ENCODE measurements at regions not wholly inside any gene's neighbourhood (a gene's known extent, or its start where the extent isn't known, plus 50 kb on each side); places are given as distances from the start of the nearest gene placed in this dataset.

DNA sequence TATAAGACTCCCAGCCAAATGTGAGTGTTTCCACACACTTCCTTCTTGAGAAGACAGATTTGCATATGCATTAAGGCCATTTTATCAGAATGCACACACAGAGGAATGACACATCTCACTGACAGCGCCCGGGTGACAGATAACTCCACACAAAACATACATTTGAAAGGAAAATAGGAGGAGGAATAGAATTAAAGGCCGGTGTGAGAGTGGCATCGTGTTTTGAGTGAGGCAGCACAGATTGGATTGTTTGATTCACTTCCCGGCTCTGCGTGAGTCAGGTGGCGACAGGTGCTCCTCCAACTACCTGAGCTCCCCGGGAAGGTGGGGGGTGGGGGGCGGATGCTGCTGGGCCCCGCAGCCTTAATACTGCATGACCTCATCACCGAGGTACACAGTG lies 429.0 kb downstream of the TSHZ3 start:
- no peak overlapping the region for H2BK15ac ChIP-seq (ENCODE audit: low read length)
- POLR2A ChIA-PET (ENCODE audit: partially characterized antibody) = interaction anchor here (1.2 kb wide), 1 partner anchor 8 kb away, joined by 3 read pairs; no protein-coding TSS in a partner anchor
- H3K9ac ChIP-seq (replicated peaks in 1 of 4; ENCODE audit: extremely low read depth in 1 of 4, low read depth in 3 of 4, low read length in 3 of 4) = no peak overlapping the region
- H2BK20ac ChIP-seq (ENCODE audit: low read length) = no peak overlapping the region
- H3K27ac ChIP-seq (ENCODE audit: low read depth, low read length) = no peak overlapping the region
- no peak overlapping the region for H2BK5ac ChIP-seq (ENCODE audit: low read depth, low read length)
- H3K4me1 ChIP-seq (replicated peaks in 1 of 4; ENCODE audit: control insufficient read depth in 3 of 4, insufficient read depth in 4 of 4, low read length in 3 of 4) = peaks cover 0 to 3% (median 0%) of the 10 kb centered on the region in 4 experiments; a peak in 1 of 7 replicates
- no peak overlapping the region for H4K5ac ChIP-seq (ENCODE audit: insufficient read length, low read depth, low read length)
- no peak overlapping the region for H2AK5ac ChIP-seq (ENCODE audit: low read depth, low read length)
- no peak overlapping the region for H4K8ac ChIP-seq (ENCODE audit: extremely low read depth, insufficient read depth, low read length)
- H2BK120ac ChIP-seq (replicated peaks; ENCODE audit: low read depth, low read length) = no peak overlapping the region
- no peak overlapping the region for H2AFZ ChIP-seq (ENCODE audit: low read length)
- FAIRE-seq = no peak
- H3K14ac ChIP-seq (ENCODE audit: insufficient read length) = no peak overlapping the region
- DNase-seq (ENCODE audit: low read depth in 1 of 2, low spot score in 2 of 2) = no peak
- no peak overlapping the region for H3K4me2 ChIP-seq (ENCODE audit: insufficient read depth in 1 of 2, low read depth in 2 of 2, low read length in 2 of 2)
- H3K79me1 ChIP-seq (ENCODE audit: low read depth, low read length) = no peaks in the 10 kb centered on the region
- H3K4me3 ChIP-seq (ENCODE audit: extremely low read depth in 1 of 4, insufficient read depth in 2 of 4, low read depth in 3 of 4, low read length in 4 of 4) = no peak overlapping the region
- whole genome bisulfite sequencing, 2 experiments (ENCODE audit: extremely low coverage in 1 of 2, insufficient coverage in 1 of 2, insufficient read length in 1 of 2, insufficient replicate concordance in 2 of 2, low coverage in 1 of 2, low lambda C conversion rate in 2 of 2, missing lambda C conversion rate in 1 of 2) = 83% methylated on average over 11 of the region's 11 CpGs; no CpG with 5 or more reads in 1 of the 2 experiments
- H3K79me2 ChIP-seq (ENCODE audit: control insufficient read depth in 1 of 2, insufficient read depth in 2 of 2, low read length in 2 of 2) = no peaks in the 10 kb centered on the region
- H3K9me3 ChIP-seq (ENCODE audit: insufficient read depth in 2 of 2, low read depth in 1 of 2, low read length in 1 of 2) = no peaks in the 10 kb centered on the region
- H3K4ac ChIP-seq (replicated peaks; ENCODE audit: insufficient read length, low read depth, low read length) = no peak overlapping the region
- no peak overlapping the region for H3K56ac ChIP-seq (replicated peaks; ENCODE audit: insufficient read length, low read depth, low read length)
- H4K20me1 ChIP-seq (replicated peaks in 1 of 2; ENCODE audit: control insufficient read depth in 1 of 2, insufficient read depth in 2 of 2, low read length in 2 of 2) = no peaks in the 10 kb centered on the region
- no peak overlapping the region for H2BK12ac ChIP-seq (ENCODE audit: low read depth, low read length)
- H3K18ac ChIP-seq (ENCODE audit: extremely low read depth, low read length) = no peak overlapping the region
- no peak overlapping the region for H3K23ac ChIP-seq (ENCODE audit: insufficient read length)
- no peaks in the 10 kb centered on the region for H3K23me2 ChIP-seq (ENCODE audit: low read depth, low read length)
- no peaks in the 10 kb centered on the region; a peak in 2 of 7 replicates for H3K27me3 ChIP-seq (replicated peaks in 1 of 4; ENCODE audit: control insufficient read depth in 3 of 4, extremely low read depth in 1 of 4, insufficient read depth in 3 of 4, low read length in 3 of 4)
- no peak overlapping the region for H4K91ac ChIP-seq (replicated peaks; ENCODE audit: insufficient read length, low read length)
- H3K36me3 ChIP-seq (ENCODE audit: control insufficient read depth in 2 of 4, insufficient read depth in 4 of 4, low read length in 3 of 4) = no peaks in the 10 kb centered on the region
- CTCF ChIA-PET (ENCODE audit: partially characterized antibody) = interaction anchor here (0.5 to 1.5 kb wide), 2 partner anchors 48 to 120 kb away, joined by 3 read pairs; no protein-coding TSS in a partner anchor
- TF ChIP-seq EP300 (IDR thresholded peaks at IDR 0.05; ENCODE audit: borderline replicate concordance in 1 of 2, low read depth in 2 of 2, low read length in 2 of 2) = no peak
- no peak for TF ChIP-seq KDM4A (IDR thresholded peaks at IDR 0.05; ENCODE audit: low read depth, low read length, severe bottlenecking)
- no peak for TF ChIP-seq GTF2F1 (IDR thresholded peaks at IDR 0.05; ENCODE audit: borderline replicate concordance, low read depth, low read length)
- TF ChIP-seq SP1 (IDR thresholded peaks at IDR 0.05; ENCODE audit: low read depth, low read length) = no peak
- TF ChIP-seq CTCF (IDR thresholded peaks at IDR 0.05; ENCODE audit: control extremely low read depth in 1 of 3, insufficient read depth in 1 of 3, low read depth in 1 of 3, low read length in 3 of 3) = no peak
- no peak for TF ChIP-seq YY1 (IDR thresholded peaks at IDR 0.05; ENCODE audit: low read depth, low read length)
- no peak for TF ChIP-seq KDM1A (IDR thresholded peaks at IDR 0.05; ENCODE audit: borderline replicate concordance, low read length)
- no peak for TF ChIP-seq MAFK (IDR thresholded peaks at IDR 0.05; ENCODE audit: low read depth, low read length)
- no peak for TF ChIP-seq NANOG (IDR thresholded peaks at IDR 0.05; ENCODE audit: insufficient read depth, low read depth, low read length, poor library complexity, severe bottlenecking)
- no peak for TF ChIP-seq SP2 (IDR thresholded peaks at IDR 0.05; ENCODE audit: low read length)
- TF ChIP-seq SRF (IDR thresholded peaks at IDR 0.05; ENCODE audit: low read depth, low read length) = no peak
- TF ChIP-seq CEBPB (IDR thresholded peaks at IDR 0.05; ENCODE audit: low read depth, low read length) = no peak
